Gastrocnemius medialis (tissue), 4 donors: ENCODE measurements at regions not wholly inside any gene's neighbourhood (a gene's known extent, or its start where the extent isn't known, plus 50 kb on each side); places are given as distances from the start of the nearest gene placed in this dataset.

Source experiments
- ATAC-seq, 2 donors: fragments of 150-250 bp; one replicate each; pipeline ENCODE4 v1.9.1; 2016
- DNase-seq, 2 donors: peaks; one replicate each; pipeline ENCODE4 v3.0.0-alpha.2; 2019
- H3K27ac ChIP-seq, 4 donors: fragments of 200-600 bp; sonication (generic); 1 replicate in 1 of 4; 2 replicates in 3 of 4; pipeline ENCODE4 v1.5.1; 2016 to 2018; ENCODE audit warnings: mild to moderate bottlenecking in 2 of 4, moderate library complexity in 1 of 4
- H3K27me3 ChIP-seq, 3 donors: fragments of 200-600 bp; sonication (generic) in 2 of 3; 1 replicate in 1 of 3; 2 replicates in 2 of 3; pipeline versions ENCODE4 v1.5.1 to v1.6.0; 2016 to 2019; ENCODE audit warnings: mild to moderate bottlenecking in 1 of 3, moderate library complexity in 1 of 3
- H3K36me3 ChIP-seq, 2 donors: fragments of 200-600 bp; sonication (generic) in 1 of 2; one replicate each; pipeline ENCODE4 v1.5.1; 2017 to 2018
- H3K4me1 ChIP-seq, 2 donors: fragments of 200-600 bp; sonication (generic) in 1 of 2; one replicate each; pipeline ENCODE4 v1.5.1; 2016 to 2017; ENCODE audit warnings: mild to moderate bottlenecking in 2 of 2
- H3K4me3 ChIP-seq, 4 donors: fragments of 200-600 bp; sonication (generic) in 3 of 4; 1 replicate in 1 of 4; 2 replicates in 3 of 4; pipeline ENCODE4 v1.5.1; 2016 to 2019; ENCODE audit warnings: mild to moderate bottlenecking in 2 of 4
- H3K9me3 ChIP-seq, 3 donors: fragments of 200-600 bp; sonication (generic) in 2 of 3; 1 replicate in 1 of 3; 2 replicates in 2 of 3; pipeline ENCODE4 v1.5.1; 2016 to 2019
- POLR2A ChIP-seq, 2 donors: fragments of 450-650 bp; IDR thresholded peaks; one replicate each; pipeline ENCODE4 v1.6.1; 2017; ENCODE audit warnings: antibody characterized with exemption in 2 of 2, mild to moderate bottlenecking in 2 of 2, moderate library complexity in 2 of 2
- in situ Hi-C, 4 donors: fragments of 200-750 bp; cut with MboI; loops; one replicate each; pipeline versions ENCODE4 v1.15.0 to v1.8.0; 2017; ENCODE audit warnings: low sequenced_read_pairs in 4 of 4
- intact Hi-C: fragments of 100-400 bp; cut with DNase I; formaldehyde crosslinking; loops from one replicate; pipeline ENCODE4 v1.15.1; 2023; ENCODE audit warnings: low total_unique reads
- TF ChIP-seq, protein P1 (sequence below), 5 experiments: fragments of 450-650 bp in 3 of 5; fragments of 200-600 bp in 2 of 5; sonication (generic) in 2 of 5; IDR thresholded peaks in 4 of 5; conservative IDR thresholded peaks in 1 of 5; 1 replicate in 4 of 5; 2 replicates in 1 of 5; pipeline ENCODE4 v1.5.1; 2016 to 2019; ENCODE audit warnings: antibody characterized with exemption in 5 of 5, mild to moderate bottlenecking in 3 of 5, moderate library complexity in 3 of 5

DNA sequence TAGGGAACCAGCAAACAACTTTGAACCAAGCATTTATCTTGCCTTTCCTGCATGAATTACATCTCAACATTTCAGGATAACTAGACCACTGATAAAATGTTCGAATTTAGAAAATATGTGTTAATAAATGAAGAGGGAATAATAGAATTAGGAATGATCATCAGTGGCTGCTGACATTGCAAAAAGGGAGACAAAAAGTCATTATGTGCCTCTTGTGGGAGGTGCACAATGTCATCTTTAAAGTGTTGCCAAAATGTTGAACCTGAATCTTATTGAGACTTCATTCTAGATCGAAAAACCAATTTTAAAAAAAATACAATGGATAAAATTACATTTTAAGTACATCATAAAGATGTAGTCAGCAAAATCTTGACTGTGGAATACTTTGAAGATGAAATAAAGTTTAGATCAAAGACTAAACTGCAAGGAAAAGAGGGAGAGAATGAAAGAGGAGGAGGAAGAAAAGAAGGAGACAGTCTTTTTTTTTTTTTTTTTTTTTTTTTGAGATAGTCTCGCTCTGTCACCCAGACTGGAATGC, 299.3 kb downstream of the FBXW7 start:
- ATAC-seq (no peak), DNase-seq (no peak)
- in situ Hi-C loops: no loop called here
- H3K27ac ChIP-seq: no peak overlapping the region
- no peak overlapping the region for H3K4me3 ChIP-seq
- TF ChIP-seq, protein P1, sequence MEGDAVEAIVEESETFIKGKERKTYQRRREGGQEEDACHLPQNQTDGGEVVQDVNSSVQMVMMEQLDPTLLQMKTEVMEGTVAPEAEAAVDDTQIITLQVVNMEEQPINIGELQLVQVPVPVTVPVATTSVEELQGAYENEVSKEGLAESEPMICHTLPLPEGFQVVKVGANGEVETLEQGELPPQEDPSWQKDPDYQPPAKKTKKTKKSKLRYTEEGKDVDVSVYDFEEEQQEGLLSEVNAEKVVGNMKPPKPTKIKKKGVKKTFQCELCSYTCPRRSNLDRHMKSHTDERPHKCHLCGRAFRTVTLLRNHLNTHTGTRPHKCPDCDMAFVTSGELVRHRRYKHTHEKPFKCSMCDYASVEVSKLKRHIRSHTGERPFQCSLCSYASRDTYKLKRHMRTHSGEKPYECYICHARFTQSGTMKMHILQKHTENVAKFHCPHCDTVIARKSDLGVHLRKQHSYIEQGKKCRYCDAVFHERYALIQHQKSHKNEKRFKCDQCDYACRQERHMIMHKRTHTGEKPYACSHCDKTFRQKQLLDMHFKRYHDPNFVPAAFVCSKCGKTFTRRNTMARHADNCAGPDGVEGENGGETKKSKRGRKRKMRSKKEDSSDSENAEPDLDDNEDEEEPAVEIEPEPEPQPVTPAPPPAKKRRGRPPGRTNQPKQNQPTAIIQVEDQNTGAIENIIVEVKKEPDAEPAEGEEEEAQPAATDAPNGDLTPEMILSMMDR (IDR thresholded peaks at IDR 0.05 in 4 of 5, conservative IDR thresholded peaks at IDR 0.05 in 1 of 5): no peak
- TF ChIP-seq POLR2A (IDR thresholded peaks at IDR 0.05): no peak
- intact Hi-C loops: no loop called here
- H3K27me3 ChIP-seq: no peaks in the 10 kb centered on the region
- no peaks in the 10 kb centered on the region for H3K9me3 ChIP-seq
- no peaks in the 10 kb centered on the region for H3K4me1 ChIP-seq
- H3K36me3 ChIP-seq: no peaks in the 10 kb centered on the region

DNA sequence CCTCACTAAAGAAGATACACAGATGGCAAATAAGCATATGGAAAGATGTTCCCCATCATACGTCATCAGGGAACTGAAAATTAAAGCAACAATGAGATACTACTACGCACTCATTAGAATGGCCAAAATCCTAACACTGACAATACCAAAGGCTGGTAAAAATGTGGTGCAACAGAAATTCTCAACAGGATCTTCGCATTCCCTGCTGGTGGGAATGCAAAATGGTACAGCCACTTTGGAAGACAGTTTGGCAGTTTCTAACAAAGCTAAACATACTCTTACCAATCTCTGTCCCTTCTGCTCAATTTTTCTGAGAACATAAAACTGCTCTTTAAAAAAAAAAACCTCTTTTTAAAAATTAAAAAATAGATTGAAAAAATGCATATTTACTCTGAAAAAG, 300.2 kb downstream of the FBXW7 start:
- TF ChIP-seq, protein P1 (IDR thresholded peaks at IDR 0.05 in 4 of 5, conservative IDR thresholded peaks at IDR 0.05 in 1 of 5): no peak
- no peak for TF ChIP-seq POLR2A (IDR thresholded peaks at IDR 0.05)
- Histone ChIP-seq H3K27me3 (no peaks in the 10 kb centered on the region), H3K36me3 (no peaks in the 10 kb centered on the region), H3K9me3 (no peaks in the 10 kb centered on the region), H3K27ac (no peak overlapping the region), H3K4me3 (no peak overlapping the region), H3K4me1 (no peaks in the 10 kb centered on the region)
- ATAC-seq (no peak), DNase-seq (no peak)
- in situ Hi-C loops (no loop called here), intact Hi-C loops (no loop called here)

DNA sequence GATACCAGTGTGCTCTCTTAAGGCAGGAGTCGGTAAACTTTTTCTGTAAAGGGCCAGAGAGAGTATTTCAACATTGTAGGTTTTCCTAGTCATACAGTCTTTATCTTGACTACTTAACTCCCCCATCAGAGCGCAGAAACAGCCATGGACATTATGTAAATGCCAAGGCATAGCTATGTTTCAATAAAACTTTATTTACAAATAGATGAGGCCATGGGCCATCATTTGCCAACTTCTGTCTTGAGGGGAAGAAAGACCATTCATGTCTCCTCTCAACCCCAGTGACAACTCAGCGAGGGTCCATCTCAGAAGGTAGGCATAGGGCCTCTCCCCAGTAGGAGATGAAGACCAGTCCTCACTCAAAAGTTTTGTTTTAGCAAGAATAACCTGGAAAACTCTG, 301.3 kb downstream of the FBXW7 start:
- no peak for ATAC-seq
- Histone ChIP-seq H3K27ac (no peak overlapping the region), H3K4me1 (no peaks in the 10 kb centered on the region), H3K27me3 (no peaks in the 10 kb centered on the region), H3K9me3 (no peaks in the 10 kb centered on the region), H3K4me3 (no peak overlapping the region), H3K36me3 (no peaks in the 10 kb centered on the region)
- DNase-seq: no peak
- no peak for TF ChIP-seq POLR2A (IDR thresholded peaks at IDR 0.05)
- TF ChIP-seq, protein P1 (IDR thresholded peaks at IDR 0.05 in 4 of 5, conservative IDR thresholded peaks at IDR 0.05 in 1 of 5): no peak
- in situ Hi-C loops: no loop called here
- intact Hi-C loops: no loop called here

DNA sequence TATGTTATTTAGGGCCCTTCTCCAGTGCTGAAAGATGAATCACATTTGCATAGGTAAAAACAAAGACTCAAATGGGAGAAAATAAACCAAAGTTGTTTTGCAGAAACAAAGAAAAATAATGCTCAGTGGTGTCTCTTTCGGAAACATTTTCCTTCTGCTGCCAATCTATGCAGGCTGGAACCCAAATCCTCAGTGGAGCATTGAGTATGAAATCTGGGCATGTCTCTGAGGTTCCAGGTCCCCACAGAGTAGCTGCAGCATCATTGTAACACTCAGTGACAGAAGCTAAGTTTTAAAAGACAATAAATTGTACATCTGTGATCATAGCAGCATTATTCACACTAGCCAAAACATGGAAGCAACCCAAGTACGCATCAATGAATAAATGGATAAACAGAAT, 303.6 kb downstream of the FBXW7 start:
- intact Hi-C loops: no loop called here
- Histone ChIP-seq H3K27ac (no peak overlapping the region), H3K9me3 (no peaks in the 10 kb centered on the region), H3K36me3 (no peaks in the 10 kb centered on the region), H3K27me3 (no peaks in the 10 kb centered on the region), H3K4me1 (no peaks in the 10 kb centered on the region), H3K4me3 (no peak overlapping the region)
- in situ Hi-C loops: no loop called here
- no peak for TF ChIP-seq POLR2A (IDR thresholded peaks at IDR 0.05)
- TF ChIP-seq, protein P1 (IDR thresholded peaks at IDR 0.05 in 4 of 5, conservative IDR thresholded peaks at IDR 0.05 in 1 of 5): no peak
- DNase-seq: no peak
- no peak for ATAC-seq

DNA sequence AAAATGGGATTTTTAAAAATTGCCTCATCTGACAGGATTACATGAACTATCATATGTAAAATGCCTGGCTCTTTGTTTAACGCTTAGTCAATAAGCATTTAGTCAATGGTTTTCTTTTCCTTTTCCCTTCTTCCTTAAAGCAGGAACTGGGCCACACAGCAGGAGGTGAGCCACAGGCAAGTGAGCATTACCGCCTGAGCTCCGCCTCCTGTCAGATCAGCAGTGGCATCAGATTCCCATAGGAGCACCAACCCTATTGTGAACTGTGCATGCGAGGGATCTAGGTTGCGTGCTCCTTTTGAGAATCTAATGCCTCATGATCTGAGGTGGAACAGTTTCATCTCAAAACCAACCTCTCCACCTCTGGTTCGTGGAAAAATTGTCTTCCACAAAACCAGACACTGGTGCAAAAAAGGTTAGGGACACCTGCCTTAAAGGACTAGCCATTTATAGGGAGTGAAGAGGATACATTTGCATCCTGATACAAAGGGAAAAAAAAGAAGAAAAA, 306.1 kb downstream of the FBXW7 start:
- Histone ChIP-seq H3K27ac (no peak overlapping the region), H3K36me3 (no peaks in the 10 kb centered on the region), H3K4me1 (no peaks in the 10 kb centered on the region), H3K9me3 (no peaks in the 10 kb centered on the region), H3K27me3 (no peaks in the 10 kb centered on the region), H3K4me3 (no peak overlapping the region)
- DNase-seq (no peak), ATAC-seq (no peak)
- intact Hi-C loops (no loop called here), in situ Hi-C loops (no loop called here)
- TF ChIP-seq, protein P1 (IDR thresholded peaks at IDR 0.05 in 4 of 5, conservative IDR thresholded peaks at IDR 0.05 in 1 of 5): no peak
- no peak for TF ChIP-seq POLR2A (IDR thresholded peaks at IDR 0.05)
